Breast epithelium (tissue), 3 donors: ENCODE measurements at regions not wholly inside any gene's neighbourhood (a gene's known extent, or its start where the extent isn't known, plus 50 kb on each side); places are given as distances from the start of the nearest gene placed in this dataset.

Experiments
- CTCF ChIP-seq, 3 donors: fragments of 450-650 bp; IDR thresholded peaks; one replicate each; pipeline ENCODE4 v1.5.1; 2016 to 2017; ENCODE audit warnings: antibody characterized with exemption in 3 of 3, mild to moderate bottlenecking in 3 of 3, moderate library complexity in 3 of 3
- POLR2A ChIP-seq: fragments of 450-650 bp; IDR thresholded peaks from one replicate; pipeline ENCODE4 v1.6.1; 2016; ENCODE audit warnings: antibody characterized with exemption, mild to moderate bottlenecking, moderate library complexity
- POLR2AphosphoS5 ChIP-seq, 3 donors: sonication (generic); formaldehyde crosslinking; IDR thresholded peaks; one replicate each; pipeline ENCODE4 v1.6.1; 2017; ENCODE audit warnings: antibody characterized with exemption in 3 of 3

DNA sequence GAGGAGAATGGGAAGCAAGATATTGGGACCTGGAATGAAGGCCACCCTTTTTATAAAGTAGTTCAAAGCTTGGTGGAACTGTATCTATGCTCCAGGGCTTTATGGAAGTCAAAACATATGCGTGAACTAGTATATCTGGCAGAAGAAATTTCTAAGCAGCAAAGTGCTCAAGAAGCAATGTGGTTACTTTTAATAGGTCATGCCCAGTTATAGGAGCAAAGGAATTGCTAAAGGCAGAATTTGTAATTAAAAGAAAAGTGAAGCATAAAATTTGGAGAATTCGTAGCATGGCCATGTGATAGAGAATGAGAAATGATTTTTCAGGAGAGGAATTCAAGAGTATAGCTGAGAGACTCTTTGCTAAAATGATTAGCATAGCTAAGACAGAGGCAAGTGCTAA lies 1110.4 kb downstream of the XPNPEP1 start:
- no peak for TF ChIP-seq CTCF (IDR thresholded peaks at IDR 0.05)
- TF ChIP-seq POLR2AphosphoS5 (IDR thresholded peaks at IDR 0.05): no peak
- no peak for TF ChIP-seq POLR2A
